ENCODE measurements at regions not wholly inside any gene's neighbourhood (a gene's known extent, or its start where the extent isn't known, plus 50 kb on each side); places are given as distances from the start of the nearest gene placed in this dataset.
"Not testable (repeated sequence)": the region's sequence is repeated elsewhere in the genome, so short reads cannot be mapped to it uniquely, and the experiment has no call there.

DNA sequence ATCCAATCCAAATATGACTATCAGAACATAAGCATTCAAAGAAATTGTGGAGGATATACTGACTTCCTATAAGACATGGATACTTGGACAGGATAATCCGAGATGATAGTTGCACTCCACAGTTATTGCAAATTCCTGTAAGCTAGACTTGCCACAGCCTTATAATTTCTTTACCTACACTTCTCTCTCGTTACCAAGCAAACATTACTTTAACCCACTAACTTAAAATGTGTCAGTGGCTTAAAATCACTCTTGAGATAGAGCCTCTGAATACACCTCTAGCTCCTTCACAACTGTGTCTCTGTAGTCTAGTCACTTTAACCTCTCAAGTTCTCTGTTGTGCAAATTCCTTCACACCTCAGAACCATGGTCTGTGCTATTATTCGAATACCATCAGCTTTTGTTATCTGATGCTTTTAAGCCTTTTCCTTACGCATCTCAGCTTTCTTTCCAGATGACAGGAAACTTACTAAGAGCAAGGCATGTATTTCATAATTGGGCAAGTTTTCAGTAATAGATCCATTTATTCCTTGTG lies 474.9 kb upstream of the MIR17HG start:
- no peak for DNase-seq (ENCODE audit: low read depth in 2 of 2, low spot score in 1 of 2)

DNA sequence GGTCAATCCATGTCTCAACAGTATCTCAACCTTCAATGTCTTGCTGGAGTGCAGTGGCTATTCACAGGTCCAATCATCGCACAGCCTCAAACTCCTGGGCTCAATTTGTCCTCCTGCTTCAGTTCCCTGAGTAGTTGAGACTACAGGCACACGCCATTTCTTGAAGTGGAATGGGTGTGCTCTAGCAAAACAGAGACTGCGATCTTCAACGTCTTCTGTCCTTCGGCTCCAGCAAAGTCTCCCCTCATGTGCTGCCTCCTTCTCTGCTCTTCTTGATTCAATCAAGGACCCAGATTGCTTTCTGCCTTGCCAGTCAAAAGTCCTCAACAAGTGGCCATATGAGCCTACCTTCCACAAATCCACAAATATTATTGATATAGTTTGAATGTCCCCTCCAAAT lies 466.7 kb upstream of the MIR17HG start:
- DNase-seq (ENCODE audit: low read depth in 2 of 2, low spot score in 1 of 2) = no peak

DNA sequence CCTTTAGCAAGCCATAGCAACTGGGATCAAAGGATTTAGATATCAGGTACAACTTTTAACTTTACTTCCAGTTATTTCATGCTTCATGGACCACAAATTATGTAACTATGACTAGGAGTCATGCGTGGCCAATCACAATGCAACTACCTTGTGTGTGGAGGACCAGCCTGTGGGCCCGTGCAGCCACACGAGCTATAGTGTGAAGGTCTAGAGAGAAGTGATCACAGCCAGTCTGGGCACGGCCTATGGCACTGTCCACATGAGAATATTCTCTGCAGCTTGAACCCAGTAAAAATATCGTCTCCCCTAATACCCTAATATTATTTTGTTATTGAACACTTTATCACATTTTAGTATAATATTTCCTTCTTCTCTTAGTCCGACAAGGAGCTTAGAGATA lies 464.9 kb upstream of the MIR17HG start:
- DNase-seq (ENCODE audit: low read depth in 2 of 2, low spot score in 1 of 2) = no peak

DNA sequence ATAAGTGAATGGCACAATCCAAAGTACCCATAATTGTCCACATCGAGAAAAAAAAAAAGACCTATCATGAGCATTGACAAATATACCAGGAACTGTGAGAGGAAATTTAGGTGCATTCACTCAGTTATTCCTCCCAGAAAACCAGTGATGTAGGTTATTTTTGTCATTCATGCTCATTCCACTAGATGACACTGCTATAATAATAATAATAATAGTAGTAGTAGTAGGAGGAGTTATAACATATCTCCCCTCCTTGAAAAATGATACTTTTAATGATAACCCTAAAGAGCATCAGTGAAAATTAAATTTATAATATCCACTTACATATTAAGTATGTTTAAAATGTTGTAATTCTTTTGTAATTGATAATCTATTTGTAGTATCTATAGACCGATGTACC lies 463.9 kb upstream of the MIR17HG start:
- DNase-seq (ENCODE audit: low read depth in 2 of 2, low spot score in 1 of 2) = no peak

DNA sequence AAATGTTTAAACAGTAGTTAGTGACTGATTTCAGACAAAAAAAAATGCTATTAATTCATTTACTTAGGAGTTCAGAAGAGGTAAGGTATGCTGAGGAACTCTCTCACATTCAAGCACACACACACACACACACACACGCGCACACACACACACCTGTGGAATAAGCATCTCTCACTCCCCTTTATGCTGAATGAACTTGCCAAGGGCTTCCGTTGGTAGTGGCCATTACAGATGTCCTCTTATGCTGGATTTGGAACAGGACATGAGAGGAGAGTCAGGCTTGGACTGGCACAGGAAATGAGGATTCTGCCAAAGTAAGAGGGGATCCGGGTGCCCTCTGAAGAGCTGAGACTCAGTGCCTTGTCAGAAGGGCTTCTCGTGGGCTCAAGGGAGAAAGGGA lies 463.4 kb upstream of the MIR17HG start:
- no peak for DNase-seq (ENCODE audit: low read depth in 2 of 2, low spot score in 1 of 2)

DNA sequence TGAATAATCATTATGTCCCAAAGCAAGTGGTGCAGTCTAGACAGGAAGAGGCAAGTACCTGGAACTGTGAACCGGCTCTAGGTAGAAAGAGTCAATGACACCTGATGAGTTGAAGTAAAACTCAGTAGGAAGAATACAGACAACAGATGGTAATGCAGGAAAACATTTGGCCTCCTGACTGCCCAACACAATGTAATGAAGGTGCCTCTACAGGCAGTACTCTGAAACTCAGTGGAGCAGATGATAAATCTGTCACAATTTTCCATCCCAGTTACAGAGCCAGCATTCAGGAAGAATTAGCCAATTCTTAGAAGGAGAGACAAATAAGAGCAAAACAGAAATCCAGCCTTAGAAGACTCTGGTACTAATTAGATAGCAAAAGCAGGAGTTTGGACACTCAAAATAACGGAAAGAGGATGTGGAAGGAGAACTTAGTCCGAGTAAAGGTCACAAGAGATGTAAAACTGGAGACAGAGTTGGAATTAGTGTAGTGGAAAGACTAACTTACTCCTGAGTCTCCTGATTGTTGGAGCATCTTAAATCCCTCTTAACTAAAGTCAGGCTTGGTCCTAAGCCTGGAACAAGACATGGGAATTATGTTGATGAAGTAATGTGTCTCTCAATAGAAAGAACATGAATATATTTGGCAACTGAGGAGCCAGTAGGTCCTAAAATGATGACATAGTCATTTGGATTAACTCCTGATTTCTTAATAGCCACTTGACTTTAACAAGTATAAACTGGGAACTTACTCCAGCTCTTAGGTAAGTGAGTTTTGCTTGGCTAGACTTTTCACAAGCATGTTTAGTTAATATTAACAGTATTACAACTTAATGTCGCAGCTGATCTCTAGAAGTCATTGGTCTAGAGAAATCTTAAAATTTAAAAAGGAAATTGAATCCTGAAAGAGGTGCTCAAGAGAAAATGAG lies 457.3 kb upstream of the MIR17HG start:
- no peak for DNase-seq (ENCODE audit: low read depth in 2 of 2, low spot score in 1 of 2)

DNA sequence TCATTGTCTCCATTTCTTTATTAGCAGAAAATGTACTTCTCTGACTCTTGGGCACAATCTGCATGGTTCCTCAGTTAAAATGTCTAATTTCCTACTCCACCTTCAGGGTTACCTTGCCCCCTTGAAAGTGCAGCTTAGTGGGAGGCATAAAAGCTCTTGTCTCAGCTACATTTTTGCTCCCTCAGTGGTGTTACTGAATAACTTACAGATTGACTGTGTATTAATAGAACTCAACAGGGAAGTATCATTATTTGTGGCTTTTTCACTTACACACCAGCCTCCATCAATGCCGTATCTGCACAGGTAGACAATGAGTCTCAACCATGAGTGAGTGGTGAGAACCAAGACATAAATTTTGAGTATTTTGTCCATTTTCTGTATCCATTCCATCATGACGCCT lies 456.2 kb upstream of the MIR17HG start:
- no peak for DNase-seq (ENCODE audit: low read depth in 2 of 2, low spot score in 1 of 2)

DNA sequence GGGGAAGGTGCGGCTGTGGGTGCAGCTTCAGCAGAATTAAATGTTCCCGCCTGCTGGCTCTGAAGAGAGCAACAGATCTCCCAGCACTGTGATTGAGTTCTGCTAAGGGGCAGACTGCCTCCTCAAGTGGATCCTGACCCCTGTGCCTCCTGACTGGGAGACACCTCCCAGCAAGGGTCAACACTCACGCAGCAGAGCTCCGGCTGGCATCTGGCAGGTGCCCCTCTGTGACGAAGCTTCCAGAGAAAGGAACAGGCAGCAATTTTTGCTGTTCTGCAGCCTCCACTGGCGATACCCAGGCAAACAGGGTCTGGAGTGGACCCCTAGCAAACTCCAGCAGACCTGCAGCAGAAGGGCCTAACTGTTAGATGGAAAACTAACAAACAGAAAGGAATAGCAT lies 454.3 kb upstream of the MIR17HG start:
- DNase-seq (ENCODE audit: low read depth in 2 of 2, low spot score in 1 of 2) = not testable (repeated sequence)

DNA sequence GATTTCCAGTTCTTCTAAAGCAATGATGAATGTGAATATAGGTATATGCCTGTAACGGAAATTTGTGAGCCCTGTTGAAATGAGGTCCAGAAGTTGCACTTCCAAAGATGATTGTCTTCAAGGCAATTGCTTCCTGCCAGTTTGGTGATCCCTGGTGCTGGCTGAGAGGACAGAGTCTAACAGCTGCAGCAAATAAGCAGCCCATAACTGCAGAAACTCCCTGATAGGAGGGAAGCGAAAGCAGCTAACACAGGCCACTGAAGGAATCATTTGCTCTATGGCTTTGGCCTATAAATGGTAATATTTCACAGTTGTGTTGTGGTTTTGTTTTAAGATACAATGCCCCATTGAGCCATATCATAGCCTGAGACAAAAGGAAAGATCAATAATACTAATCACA lies 451.5 kb upstream of the MIR17HG start:
- no peak for DNase-seq (ENCODE audit: low read depth in 2 of 2, low spot score in 1 of 2)

DNA sequence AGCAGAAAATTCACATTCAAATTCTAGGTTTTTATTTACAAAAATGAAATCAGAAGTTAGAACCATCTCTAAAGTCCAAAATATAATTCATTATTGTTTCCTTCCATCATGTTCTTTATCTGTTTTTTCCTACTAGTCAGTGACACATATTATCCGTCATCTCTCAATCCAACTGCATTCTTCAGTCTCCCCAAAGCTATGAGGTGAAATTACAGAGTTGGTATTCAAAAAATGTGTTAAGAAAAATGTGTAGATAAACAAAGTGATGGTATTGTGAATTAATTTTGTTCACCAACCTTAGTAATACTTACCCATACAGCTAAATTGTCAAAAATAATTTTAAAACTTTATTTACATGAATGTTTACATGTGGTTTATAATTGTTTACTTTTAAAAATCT lies 448.7 kb upstream of the MIR17HG start:
- DNase-seq (ENCODE audit: low read depth in 2 of 2, low spot score in 1 of 2) = no peak

DNA sequence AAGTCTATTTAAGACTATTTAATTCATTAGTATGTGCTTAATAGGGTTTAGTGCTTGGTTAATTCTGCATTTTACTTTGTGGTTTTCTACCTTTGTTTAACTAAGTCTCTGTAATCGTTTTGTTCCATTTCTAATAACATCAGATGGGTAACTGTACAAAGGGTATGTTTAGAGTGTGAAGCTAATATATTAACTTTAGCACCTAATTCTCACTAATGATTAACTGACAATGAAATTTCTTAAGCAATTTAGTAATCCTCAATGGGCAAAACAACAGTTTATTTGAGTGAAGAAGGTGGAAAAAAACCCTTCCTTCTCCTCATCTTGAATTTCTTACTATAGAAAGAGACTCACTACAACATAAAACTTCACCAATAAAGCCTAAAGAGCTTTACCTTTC lies 448.1 kb upstream of the MIR17HG start:
- no peak for DNase-seq (ENCODE audit: low read depth in 2 of 2, low spot score in 1 of 2)

DNA sequence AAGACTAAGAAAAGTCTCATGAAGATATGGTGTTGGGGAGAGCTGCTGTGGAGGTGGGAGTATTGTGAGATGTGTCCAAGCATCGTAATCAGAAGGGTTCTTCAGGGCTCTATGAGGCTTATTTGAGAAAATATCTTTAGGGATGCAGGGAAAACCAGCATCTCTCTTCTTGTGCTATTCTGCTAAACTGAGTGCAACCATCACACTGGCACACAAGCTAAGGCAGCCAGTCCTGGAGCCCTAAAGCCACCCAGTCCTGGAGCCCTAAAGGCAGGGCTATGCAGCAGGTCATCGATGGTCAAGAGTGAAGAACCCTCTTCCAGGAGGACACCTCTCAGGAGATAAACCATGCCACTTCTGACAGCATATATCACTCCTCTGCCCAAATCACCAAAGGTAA lies 445.2 kb upstream of the MIR17HG start:
- no peak for DNase-seq (ENCODE audit: low read depth in 2 of 2, low spot score in 1 of 2)

DNA sequence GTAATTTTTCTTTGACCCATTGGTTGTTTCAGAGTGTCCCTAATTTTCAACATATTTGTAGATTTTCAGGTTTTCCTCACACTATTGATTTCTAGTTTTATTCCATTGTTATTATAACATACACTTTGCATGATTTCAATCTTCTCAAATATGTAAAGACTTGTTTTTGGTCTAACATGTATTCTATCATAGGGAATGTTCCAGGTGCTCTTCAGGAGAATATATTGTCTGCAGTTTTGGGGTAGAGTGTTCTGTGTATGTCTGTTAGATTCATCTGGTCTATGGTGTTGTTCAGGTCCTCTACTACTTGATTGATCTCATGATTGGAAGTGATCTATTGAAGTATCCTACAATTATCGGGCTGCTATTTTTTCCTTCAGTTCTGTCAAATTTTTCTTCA lies 440.9 kb upstream of the MIR17HG start:
- DNase-seq (ENCODE audit: low read depth in 2 of 2, low spot score in 1 of 2) = no peak

DNA sequence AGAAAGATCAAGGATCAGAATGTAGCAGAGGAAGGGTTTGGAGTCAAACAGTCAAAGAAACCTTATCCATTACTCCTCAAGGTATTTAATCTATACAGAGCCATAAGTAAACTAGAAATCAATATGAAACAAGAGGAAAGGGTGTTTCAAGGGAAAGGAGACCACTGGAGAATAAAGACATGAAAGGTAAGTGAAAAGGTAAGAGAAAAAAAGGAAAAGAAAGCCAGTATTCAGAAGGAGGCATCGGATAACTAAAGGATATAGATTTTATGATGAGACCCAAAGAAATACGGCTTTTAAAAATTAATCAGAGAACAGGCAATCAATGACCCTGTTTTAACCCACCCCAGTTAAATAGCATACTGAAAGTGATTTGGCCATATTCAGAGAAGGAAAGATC lies 438.7 kb upstream of the MIR17HG start:
- no peak for DNase-seq (ENCODE audit: low read depth in 2 of 2, low spot score in 1 of 2)

DNA sequence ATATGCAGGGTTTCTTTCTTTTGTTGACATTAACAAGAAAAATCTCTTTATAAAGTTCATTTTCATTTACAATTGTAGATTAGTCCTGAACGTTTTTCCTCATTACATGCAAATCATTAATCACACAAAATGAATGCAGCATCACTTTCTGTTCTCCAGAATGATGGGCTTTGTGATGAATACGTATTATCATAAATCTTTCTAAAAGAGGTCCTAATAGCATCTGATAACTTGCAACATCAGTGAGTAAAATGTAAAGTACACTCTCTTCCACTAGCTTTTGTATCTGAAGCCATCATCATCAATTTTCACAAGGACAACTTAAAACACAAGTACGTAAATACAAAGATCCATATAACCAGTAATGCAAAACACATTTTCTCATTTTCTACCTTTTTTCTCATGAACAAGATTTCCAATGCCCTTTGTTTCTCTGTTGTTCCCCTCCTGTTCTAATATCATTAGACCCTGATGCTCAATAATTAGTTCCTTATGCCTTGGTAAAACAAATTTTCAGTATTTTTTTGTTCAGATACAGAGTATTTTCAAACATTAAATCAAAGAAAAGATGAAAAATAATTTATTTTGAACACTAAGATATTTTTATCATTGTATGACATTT lies 437.4 kb upstream of the MIR17HG start:
- DNase-seq (ENCODE audit: low read depth in 2 of 2, low spot score in 1 of 2) = no peak

DNA sequence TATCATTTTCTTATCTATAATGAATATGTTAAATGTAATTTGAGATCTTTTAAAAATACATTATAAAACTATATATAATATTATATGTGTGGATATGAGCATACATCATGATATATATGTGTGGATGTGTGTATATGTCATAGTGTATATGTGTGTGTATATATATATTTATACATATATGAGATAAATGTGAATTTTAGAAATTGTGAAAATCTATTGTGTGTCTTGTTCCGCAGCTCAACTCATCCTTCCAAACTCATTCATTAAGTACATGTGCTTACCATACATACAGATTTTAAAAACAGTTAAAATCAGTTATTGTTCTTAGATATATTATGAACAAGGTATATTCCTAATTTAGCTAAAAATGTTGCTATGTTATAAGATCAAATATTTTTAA lies 435.2 kb upstream of the MIR17HG start:
- DNase-seq (ENCODE audit: low read depth in 2 of 2, low spot score in 1 of 2) = no peak

DNA sequence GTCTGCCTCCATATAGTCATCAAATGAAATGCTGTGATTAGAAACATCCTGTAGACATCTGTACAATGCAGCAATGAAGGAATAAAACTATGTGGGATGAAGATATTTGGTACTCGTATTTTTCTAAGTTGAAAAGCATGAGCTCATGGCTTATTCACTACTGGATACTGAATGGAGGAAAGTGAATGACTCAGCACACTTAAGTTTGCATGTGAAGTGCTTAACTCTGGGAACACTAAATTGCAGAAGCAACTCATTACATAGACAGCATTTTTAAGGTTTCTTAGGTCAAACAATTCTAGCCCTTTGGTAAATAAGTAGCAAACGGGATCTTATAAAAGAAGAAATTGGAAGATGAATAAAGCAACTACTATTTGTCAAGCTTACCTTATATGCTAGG lies 429.0 kb upstream of the MIR17HG start:
- DNase-seq (ENCODE audit: low read depth in 2 of 2, low spot score in 1 of 2) = no peak

DNA sequence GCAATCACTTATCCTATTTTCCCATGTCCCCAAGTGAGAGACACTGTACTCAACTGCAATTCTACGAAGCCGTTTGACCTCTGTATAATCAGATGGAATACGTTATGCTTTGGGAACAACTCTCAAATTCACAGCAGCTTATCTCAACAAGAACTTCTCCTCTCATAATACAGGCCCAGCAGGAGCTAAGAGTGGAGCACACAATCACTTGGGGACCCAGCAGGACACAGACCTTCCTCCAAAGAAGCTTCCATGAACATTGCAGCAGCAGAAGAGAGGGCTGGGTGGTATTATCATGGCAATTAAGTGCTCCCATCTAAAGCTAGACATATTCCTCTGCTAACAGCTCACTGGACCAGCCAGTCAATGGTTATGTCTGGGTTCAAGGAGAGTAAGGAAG lies 428.3 kb upstream of the MIR17HG start:
- DNase-seq (ENCODE audit: low read depth in 2 of 2, low spot score in 1 of 2) = no peak

DNA sequence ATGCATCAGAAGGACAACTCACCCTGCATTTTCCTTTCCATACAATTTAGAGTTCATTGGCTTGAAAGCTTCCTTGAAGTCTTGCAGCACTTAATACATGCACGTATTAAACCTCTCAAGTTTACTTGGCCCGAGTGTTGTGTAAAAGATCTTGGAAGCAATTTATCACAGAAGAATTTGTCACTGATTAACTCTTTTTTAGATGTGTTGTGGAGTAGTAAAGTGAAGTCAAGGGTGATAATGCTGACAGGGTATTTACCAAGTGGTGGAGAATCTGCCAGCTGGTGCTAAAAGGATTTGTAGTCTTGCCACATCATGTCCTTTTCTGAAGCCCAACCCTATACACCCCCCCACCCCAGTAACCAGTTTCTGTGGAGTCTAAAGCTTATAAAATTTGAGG lies 421.0 kb upstream of the MIR17HG start:
- no peak for DNase-seq (ENCODE audit: low read depth in 2 of 2, low spot score in 1 of 2)

DNA sequence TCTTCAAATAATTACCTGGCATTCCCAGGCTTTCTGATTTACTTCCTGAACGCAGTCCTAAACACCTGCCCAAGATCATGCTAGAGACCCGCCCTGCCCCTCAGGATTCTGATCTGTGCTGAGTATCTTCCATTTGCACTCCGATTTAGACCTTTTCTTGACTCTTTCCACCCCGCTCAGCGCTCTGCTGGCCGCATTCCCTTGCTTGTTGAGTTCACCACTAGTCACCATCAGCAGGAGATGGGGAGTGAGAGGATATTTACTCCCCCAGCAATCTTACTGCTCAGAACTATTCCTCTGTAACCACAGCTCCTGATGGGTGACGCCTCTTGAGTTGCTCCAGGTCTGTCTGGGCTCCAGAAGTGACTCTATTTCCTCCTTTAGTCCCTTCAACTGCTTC lies 419.4 kb upstream of the MIR17HG start:
- DNase-seq (ENCODE audit: low read depth in 2 of 2, low spot score in 1 of 2) = no peak

DNA sequence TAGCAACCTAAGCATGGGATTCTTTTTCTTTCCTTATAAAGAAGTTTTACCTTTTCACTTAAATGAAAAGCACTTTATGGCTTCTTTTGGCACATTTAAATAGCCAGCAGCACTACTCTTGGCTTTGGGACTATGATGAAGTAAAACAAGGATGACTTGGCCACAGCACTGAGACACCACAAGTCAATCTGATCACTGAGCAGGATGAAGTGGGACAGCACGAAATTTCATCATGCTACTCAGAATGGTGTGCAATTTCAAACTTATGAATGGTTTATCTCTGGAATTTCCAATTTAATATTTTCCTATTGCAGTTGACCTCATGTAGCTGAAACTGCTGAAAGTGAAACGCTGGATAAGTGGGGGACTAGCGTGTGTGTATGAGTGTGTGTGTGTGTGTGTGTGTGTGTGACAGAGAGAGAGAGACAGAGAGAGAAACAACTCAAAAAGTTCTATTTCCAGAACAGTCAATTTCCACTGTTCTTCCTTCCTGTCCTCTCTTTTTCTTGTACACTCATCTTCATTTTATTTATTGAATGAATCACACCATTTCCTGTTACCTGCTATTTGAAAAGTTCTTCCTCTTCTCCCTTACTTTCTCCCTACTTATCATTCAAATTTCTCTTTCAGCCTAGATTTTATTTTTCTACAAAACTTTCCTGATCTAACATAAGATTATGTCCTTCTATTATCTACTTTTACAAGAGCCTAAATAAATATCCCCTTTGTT lies 414.2 kb upstream of the MIR17HG start:
- DNase-seq (ENCODE audit: low read depth in 2 of 2, low spot score in 1 of 2) = no peak

DNA sequence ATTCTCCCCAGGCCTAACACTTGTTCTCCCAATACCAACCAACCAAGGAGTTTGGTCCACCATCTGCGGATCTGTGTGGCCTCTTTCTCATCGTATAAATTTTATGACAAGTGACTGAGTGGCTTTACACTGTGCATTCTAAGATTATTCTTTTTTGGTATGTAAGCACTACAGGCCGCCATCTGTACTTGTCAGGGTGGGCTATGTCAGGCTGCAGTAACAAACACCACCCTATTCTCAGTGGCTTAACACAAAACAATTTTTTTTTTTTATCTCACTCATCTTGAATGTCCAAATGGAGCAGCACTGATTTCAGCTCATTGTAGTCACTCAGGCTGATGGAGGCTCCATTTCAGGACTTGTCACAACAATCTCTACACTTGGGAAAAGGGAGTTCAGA lies 412.7 kb upstream of the MIR17HG start:
- DNase-seq (ENCODE audit: low read depth in 2 of 2, low spot score in 1 of 2) = no peak
